Panc1 (cell line): ENCODE measurements at regions not wholly inside any gene's neighbourhood (a gene's known extent, or its start where the extent isn't known, plus 50 kb on each side); places are given as distances from the start of the nearest gene placed in this dataset.

Experiments
- ATAC-seq: fragments of 200-7000 bp; cut with Tn5 transposase; 2 replicates; pipeline ENCODE4 v1.9.1; 2020; ENCODE audit warnings: mild to moderate bottlenecking, moderate library complexity
- BruUV-seq: library from RNA; stranded (reverse); fragments of 400-500 nt; replicated peaks from 2 replicates; lab custom pipeline; 2021; lab: Mats Ljungman, UMichigan
- CTCF ChIA-PET: fragments of 300-600 bp; sonication (Branson Sonifier 250); formaldehyde crosslinking; loops from one replicate; lab custom pipeline; 2022; ENCODE audit warnings: antibody characterized with exemption; lab: Charles Lee
- POLR2A ChIA-PET: fragments of 300-600 bp; sonication (Branson Sonifier 250); formaldehyde crosslinking; loops from one replicate; lab custom pipeline; 2022; ENCODE audit warnings: antibody characterized with exemption; lab: Charles Lee
- DNase-seq: peaks from one replicate; pipeline ENCODE4 v3.0.0-alpha.2; 2010; ENCODE audit warnings: low read depth, low spot score
- H3K27ac ChIP-seq: 2 replicates; pipeline ENCODE4 v1.5.1; 2011; ENCODE audit warnings: mild to moderate bottlenecking, low read length, inconsistent platforms
- H3K27me3 ChIP-seq: fragments of 200-500 bp; sonication (Bioruptor generic); 2 replicates; pipeline ENCODE4 v1.6.0; 2014; ENCODE audit warnings: low read length, inconsistent platforms; ENCODE audit not compliant: control insufficient read depth, insufficient read depth
- H3K36me3 ChIP-seq: fragments of 200-500 bp; sonication (Bioruptor generic); 2 replicates; pipeline ENCODE4 v1.5.1; 2014; ENCODE audit warnings: inconsistent platforms, mild to moderate bottlenecking, low read length, moderate library complexity; ENCODE audit not compliant: control insufficient read depth, insufficient read depth
- H3K4me1 ChIP-seq: 2 replicates; pipeline ENCODE4 v1.5.1; 2011; ENCODE audit warnings: inconsistent platforms, mild to moderate bottlenecking, low read length, moderate library complexity; ENCODE audit not compliant: control insufficient read depth, insufficient read depth
- H3K4me3 ChIP-seq, 2 experiments: 2 replicates each; pipeline ENCODE4 v1.5.1; 2011 to 2012; ENCODE audit warnings: low read depth in 2 of 2, low read length in 2 of 2, mild to moderate bottlenecking in 2 of 2, inconsistent platforms in 1 of 2, moderate library complexity in 1 of 2
- H3K9me3 ChIP-seq: fragments of 200-500 bp; sonication (Bioruptor generic); 2 replicates; pipeline ENCODE4 v1.5.1; 2014; ENCODE audit warnings: low read depth, mild to moderate bottlenecking, inconsistent platforms, low read length, moderate library complexity; ENCODE audit not compliant: control insufficient read depth, insufficient read depth
- CTCF ChIP-seq: fragments of 450-650 bp; IDR thresholded peaks from 2 replicates; pipeline ENCODE4 v1.5.1; 2017; ENCODE audit warnings: mild to moderate bottlenecking
- POLR2AphosphoS5 ChIP-seq: IDR thresholded peaks from 2 replicates; pipeline ENCODE4 v1.6.1; 2012; ENCODE audit warnings: mild to moderate bottlenecking, low read depth, low read length, moderate library complexity
- REST ChIP-seq, 2 experiments: IDR thresholded peaks; 2 replicates each; pipeline ENCODE4 v1.6.1; 2011 to 2012; ENCODE audit warnings: low read depth in 2 of 2, control low read depth in 1 of 2, low read length in 1 of 2, mild to moderate bottlenecking in 1 of 2, moderate library complexity in 1 of 2; ENCODE audit not compliant: insufficient read depth in 1 of 2
- SIN3A ChIP-seq: IDR thresholded peaks from 2 replicates; pipeline ENCODE4 v1.6.1; 2012; ENCODE audit warnings: low read depth, mild to moderate bottlenecking, low read length, moderate library complexity, borderline replicate concordance; ENCODE audit not compliant: insufficient read depth
- TCF7L2 ChIP-seq: IDR thresholded peaks from 2 replicates; pipeline ENCODE4 v1.6.1; 2011; ENCODE audit warnings: mild to moderate bottlenecking, low read depth, low read length, inconsistent platforms
- in situ Hi-C: cut with HindIII; loops from 2 replicates; pipeline ENCODE4 v1.10.0; 2016; ENCODE audit warnings: low sequenced_read_pairs, low pct_unique_long_range_greater_than_20kb
- intact Hi-C: fragments of 100-400 bp; cut with micrococcal nuclease; formaldehyde crosslinking; loops from one replicate; pipeline ENCODE4 v1.10.0; 2022; ENCODE audit not compliant: unreplicated experiment

GRCh38 chr5:53394808-53395207 lies 85.6 kb upstream of the FST start:
- POLR2A ChIA-PET: no interaction called here
- no TSS peak for BruUV-seq
- CTCF ChIA-PET: no interaction called here
- no peak overlapping the region for H3K27ac ChIP-seq
- DNase-seq (no peak), ATAC-seq (no peak)
- no peak overlapping the region for H3K4me3 ChIP-seq
- H3K27me3 ChIP-seq: no peaks in the 10 kb centered on the region
- intact Hi-C loops: no loop called here
- H3K4me1 ChIP-seq: no peaks in the 10 kb centered on the region
- H3K9me3 ChIP-seq: no peaks in the 10 kb centered on the region
- TF ChIP-seq CTCF: no peak
- no peaks in the 10 kb centered on the region for H3K36me3 ChIP-seq
- in situ Hi-C loops: no loop called here

- no TSS peak for BruUV-seq
- H3K4me1 ChIP-seq: no peaks in the 10 kb centered on the region
- no peaks in the 10 kb centered on the region for H3K27me3 ChIP-seq
- ChIA-PET POLR2A (no interaction called here), CTCF (interaction anchor here (0.7 kb wide), 1 partner anchor 34 kb away, joined by 3 read pairs; no protein-coding TSS in a partner anchor)
- H3K27ac ChIP-seq: no peak overlapping the region
- no peaks in the 10 kb centered on the region for H3K9me3 ChIP-seq
- no peak for TF ChIP-seq TCF7L2
- no peak for TF ChIP-seq REST (IDR thresholded peaks at IDR 0.05; ENCODE audit: insufficient read depth in 1 of 2, low read depth in 2 of 2, low read length in 1 of 2)
- TF ChIP-seq SIN3A: no peak
- TF ChIP-seq POLR2AphosphoS5: no peak
- no peaks in the 10 kb centered on the region for H3K36me3 ChIP-seq
- intact Hi-C loops: no loop called here
- DNase-seq: no peak
- in situ Hi-C loops: no loop called here
- H3K4me3 ChIP-seq: no peak overlapping the region
- no peak for ATAC-seq
These were observed 83.2 kb upstream of the FST start for GRCh38 chr5:53397141-53397757.

- H3K36me3 ChIP-seq: no peaks in the 10 kb centered on the region
- intact Hi-C loops: no loop called here
- DNase-seq: no peak
- H3K27me3 ChIP-seq: no peaks in the 10 kb centered on the region
- in situ Hi-C loops: no loop called here
- H3K4me3 ChIP-seq: no peak overlapping the region
- H3K4me1 ChIP-seq: no peaks in the 10 kb centered on the region
- ChIA-PET POLR2A (no interaction called here), CTCF (no interaction called here)
- ATAC-seq: no peak
- H3K9me3 ChIP-seq: no peaks in the 10 kb centered on the region
- H3K27ac ChIP-seq: no peak overlapping the region
- TF ChIP-seq POLR2AphosphoS5: no peak
- TF ChIP-seq SIN3A: no peak
- no peak for TF ChIP-seq REST (IDR thresholded peaks at IDR 0.05; ENCODE audit: insufficient read depth in 1 of 2, low read depth in 2 of 2, low read length in 1 of 2)
- no peak for TF ChIP-seq CTCF
- TF ChIP-seq TCF7L2: no peak
- no TSS peak for BruUV-seq
These were observed 82.6 kb upstream of the FST start for GRCh38 chr5:53397845-53398244.
